DMS 273 treated with DMSO at 0.1 percent for 48 hours (cell line): ENCODE measurements at regions not wholly inside any gene's neighbourhood (a gene's known extent, or its start where the extent isn't known, plus 50 kb on each side); places are given as distances from the start of the nearest gene placed in this dataset.
"Not testable (repeated sequence)": the region's sequence is repeated elsewhere in the genome, so short reads cannot be mapped to it uniquely, and the experiment has no call there.

Source experiments
- DNase-seq: peaks from one replicate; lab custom pipeline; 2025; lab: John Stamatoyannopoulos, UW

GRCh38 chr5:179456075-179456474, 94.3 kb upstream of the RUFY1 start:
- not testable (repeated sequence) for DNase-seq

DNA sequence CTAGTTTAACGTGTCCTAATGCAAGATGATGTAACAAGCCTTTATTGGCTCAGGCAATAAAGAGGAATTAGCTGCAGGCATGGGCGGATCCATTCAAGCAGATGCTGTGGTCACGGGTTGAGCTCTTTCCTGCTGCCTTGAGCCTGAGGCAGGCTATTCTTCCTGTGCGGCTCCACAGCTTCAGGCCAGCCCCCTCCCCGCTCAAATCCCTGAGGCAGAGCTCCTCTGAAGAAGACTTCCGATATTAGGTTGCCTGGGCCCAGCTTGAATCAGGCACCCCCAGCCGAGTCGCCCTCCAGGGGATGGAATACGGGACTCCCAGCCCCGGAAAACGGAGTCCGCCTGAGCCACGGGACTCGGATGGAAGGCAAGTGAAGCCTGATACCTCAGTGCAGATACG, 95.0 kb upstream of the RUFY1 start:
- DNase-seq, result no peak

GRCh38 chr5:179454356-179454755, 96.0 kb upstream of the RUFY1 start:
- DNase-seq, result no peak

- DNase-seq, result no peak
Measured at GRCh38 chr5:179453616-179454015, 96.7 kb upstream of the RUFY1 start.

- DNase-seq, result no peak
Measured at GRCh38 chr5:179452356-179453230, 97.8 kb upstream of the RUFY1 start.

DNA sequence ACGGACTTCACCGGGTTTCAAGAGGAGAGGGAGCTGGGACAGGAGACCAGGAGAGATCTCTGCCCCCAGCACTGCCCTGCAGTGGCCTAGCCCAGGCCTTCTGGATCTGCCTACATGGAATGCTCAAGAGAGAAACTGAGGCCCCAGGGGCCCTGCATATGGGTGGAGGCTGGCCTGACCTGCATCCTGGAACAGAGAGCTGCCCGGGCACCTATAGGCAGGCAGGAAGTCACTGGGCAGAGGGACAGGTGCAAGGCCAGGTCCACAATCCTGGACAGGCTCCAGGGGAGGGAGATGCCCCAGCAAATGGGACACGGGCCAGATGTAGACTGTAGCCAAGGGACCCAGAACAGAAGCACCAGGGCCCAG, 98.5 kb upstream of the RUFY1 start:
- no peak for DNase-seq

- DNase-seq, result peak; percentile 88
Measured at GRCh38 chr5:179451114-179451827, 99.1 kb upstream of the RUFY1 start.

- not testable (repeated sequence) for DNase-seq
Measured at GRCh38 chr5:179449950-179450349, 100.4 kb upstream of the RUFY1 start.

DNA sequence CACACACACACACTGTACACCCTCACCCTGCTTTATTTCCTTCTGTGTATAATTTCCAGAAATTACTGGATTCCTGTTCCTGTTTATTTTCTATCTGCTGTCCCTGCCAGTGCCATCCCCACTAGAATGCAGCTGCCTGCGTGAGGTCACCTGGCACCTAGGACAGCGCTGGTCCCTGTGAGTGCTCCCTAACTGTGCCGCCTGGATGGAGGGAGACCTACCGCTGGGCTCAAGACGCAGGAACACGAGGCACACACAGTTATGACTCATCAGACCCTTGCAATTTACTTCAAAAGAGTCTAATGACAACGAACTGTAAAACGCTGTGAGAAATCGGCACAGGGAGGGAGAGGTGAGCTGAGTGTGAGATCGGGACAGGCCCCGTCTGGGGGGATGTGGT, 102.1 kb upstream of the RUFY1 start:
- not testable (repeated sequence) for DNase-seq

- DNase-seq, result not testable (repeated sequence)
Measured at GRCh38 chr5:179442289-179442688, 97.0 kb upstream of the ADAMTS2 start.

DNA sequence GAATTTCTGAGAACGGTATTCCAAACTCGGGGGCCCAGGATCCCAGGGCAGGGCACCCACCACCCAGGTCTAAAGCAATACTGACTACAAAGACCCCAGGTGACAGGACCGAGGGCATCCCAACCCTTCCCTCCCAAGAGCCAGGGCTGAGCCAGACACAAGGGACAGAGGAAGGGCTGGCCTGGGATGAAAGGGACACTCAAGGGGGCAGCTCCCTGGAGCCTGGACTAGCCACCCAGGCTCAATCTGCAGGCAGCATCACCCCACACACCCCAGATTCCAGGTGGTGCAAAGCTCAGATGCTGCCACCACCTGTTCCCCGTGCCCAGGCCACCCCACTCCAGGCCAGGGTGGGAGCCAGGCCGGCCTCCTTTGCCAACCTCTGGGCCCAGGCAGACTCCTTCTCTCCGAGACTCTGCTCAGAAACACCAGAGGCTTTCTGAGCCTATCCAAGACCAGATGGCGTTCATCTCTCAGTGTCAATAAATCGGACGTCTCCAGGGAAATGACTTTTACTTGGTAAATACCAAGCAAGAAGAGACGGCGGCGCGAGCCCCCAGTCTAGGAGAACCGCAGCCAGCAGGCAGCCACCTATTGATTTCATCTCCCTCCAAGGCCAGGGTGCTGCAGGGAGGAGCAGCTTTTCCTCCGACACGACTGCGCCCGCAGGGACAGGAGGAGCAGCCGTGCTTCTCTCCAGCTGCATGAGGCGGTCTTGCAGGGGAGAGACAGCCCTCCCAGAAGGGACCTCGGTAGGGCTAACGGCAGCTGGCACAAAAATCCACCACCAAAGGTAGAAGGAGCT, 94.1 kb upstream of the ADAMTS2 start:
- peak; percentile 96 for DNase-seq

DNA sequence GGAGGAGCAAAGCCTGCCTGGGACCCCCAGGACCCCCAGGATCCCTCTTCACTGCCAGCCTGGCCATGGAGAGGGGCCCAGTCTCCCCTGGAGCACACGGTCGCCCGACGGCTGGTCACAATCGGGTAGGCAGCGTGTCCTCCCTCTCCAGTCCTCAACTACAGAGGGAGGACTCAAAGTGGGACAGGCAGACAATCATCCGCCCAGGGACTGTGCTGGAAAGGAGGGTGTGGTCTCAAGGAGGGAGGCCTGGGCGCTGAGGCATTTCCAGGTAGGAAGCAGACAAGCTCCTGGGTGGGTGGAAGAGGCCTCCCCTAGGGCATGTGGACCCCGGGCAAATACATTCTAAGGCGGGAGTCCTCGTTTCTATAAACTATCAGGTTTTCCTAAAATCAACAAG, 93.2 kb upstream of the ADAMTS2 start:
- DNase-seq, result no peak

DNA sequence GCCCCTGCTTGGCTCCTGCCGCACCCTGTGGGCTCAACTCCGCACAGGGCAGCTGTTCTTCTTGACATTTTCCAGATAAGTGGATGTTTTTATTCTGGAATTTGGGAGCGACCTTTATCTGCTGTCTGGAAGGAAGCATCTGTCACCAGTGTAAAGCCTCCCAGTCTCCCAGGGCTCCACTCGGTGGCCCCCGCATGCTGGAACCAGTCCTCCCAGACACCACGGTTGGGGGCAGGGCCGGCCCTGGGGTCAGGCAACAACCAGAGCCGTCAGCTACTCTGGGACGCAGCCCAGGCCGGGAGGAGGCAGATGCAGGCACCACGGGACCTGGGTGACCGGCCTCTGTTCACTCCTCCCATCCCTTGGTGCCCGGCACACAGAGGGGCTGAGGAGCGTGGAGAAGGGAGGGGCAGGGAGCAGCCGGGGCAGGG, 92.8 kb upstream of the ADAMTS2 start:
- DNase-seq, result peak; percentile 22

- no peak for DNase-seq
Measured at GRCh38 chr5:179437341-179438001, 92.2 kb upstream of the ADAMTS2 start.

- no peak for DNase-seq
Measured at GRCh38 chr5:179436321-179437122, 91.3 kb upstream of the ADAMTS2 start.

- no peak for DNase-seq
Measured at GRCh38 chr5:179435731-179436315, 90.6 kb upstream of the ADAMTS2 start.

DNA sequence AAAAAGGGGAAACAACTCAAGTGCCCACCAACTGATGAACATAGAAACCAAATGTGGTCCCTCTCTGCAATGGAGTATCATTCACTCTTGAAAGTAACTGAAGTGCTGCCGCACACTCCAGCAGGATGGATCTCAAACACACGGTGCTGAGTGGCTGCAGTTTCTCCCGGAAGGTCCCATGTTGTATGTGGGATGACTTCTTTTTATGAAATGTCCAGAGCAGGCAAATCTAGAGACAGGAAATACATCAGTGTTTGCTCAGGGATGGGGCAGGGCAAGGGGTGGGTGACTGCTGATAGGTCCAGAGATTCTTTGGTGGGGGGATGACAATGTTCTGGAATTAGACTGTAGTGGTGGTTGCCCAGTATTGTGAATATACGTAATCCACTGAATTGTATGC, 89.9 kb upstream of the ADAMTS2 start:
- DNase-seq, result no peak

GRCh38 chr5:179432547-179432946, 87.3 kb upstream of the ADAMTS2 start:
- no peak for DNase-seq

- no peak for DNase-seq
Measured at GRCh38 chr5:179431221-179431824, 86.1 kb upstream of the ADAMTS2 start.
